HG03097 (cell line): ENCODE measurements at regions not wholly inside any gene's neighbourhood (a gene's known extent, or its start where the extent isn't known, plus 50 kb on each side); places are given as distances from the start of the nearest gene placed in this dataset.

ENCODE experiments used
- ATAC-seq: cut with Tn5 transposase; IDR thresholded peaks from one replicate; pipeline ENCODE4 v1.9.1; 2021; ENCODE audit not compliant: unreplicated experiment, low FRiP score

GRCh38 chr11:122248939-122249338 is 132.9 kb upstream of the BLID start:
- no peak for ATAC-seq

DNA sequence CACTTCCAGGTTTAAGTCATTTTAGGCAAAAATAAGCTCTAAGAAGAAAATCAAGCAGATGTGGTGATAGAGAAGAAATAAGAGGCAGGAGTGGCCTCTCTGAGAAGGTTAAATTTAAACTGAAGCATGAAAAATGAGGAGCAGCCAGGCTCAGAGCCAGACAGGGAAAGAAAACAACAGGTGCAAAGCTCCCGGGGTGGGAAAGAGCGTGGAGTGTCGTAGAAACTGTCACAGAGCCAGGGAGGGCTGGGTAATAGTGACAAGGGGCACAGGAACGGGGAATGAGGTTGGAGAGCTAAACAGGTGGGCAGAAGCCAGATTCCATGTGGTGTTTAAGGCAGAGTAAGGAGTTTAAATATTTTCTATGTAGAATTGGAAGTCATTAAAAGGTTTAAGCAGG is 132.1 kb upstream of the BLID start:
- no peak for ATAC-seq

DNA sequence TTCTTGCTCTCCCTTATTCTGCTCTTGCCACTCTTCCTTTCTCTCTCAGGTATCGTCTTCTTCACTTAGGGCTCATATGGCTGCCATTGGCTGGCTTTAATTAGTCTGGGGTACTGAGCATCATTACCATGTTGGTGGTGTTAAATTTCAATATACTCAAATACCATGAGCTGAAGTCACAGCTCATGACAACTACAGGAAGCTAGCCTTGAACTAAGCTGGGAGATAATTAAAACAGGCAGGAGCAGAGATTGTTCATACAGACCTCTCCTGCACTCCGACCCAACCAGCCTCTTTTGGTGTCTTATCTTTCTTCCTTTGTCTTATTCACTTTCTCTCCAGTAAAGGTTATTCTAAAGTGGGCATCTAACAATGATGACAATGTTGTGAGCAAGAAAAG is 130.9 kb upstream of the BLID start:
- no peak for ATAC-seq

DNA sequence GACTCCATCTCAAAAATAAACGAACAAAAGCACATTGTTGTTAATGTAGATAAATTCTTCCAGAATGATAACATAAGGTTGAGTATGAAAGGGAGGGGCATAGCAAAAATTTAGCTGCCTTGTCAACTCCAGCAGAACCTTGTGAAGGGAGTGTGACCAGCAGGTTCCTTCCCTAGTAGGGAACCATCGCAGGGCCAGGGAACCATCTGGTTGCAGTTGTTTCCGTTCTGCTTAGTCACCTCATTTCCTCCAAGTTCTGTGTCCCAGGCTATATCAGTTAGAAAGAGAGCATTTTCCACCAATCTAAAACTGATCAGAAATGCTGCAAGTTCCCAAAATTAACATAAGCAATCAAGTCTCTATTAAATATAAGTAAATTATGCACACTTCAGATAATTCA is 126.7 kb upstream of the BLID start:
- ATAC-seq = no peak

DNA sequence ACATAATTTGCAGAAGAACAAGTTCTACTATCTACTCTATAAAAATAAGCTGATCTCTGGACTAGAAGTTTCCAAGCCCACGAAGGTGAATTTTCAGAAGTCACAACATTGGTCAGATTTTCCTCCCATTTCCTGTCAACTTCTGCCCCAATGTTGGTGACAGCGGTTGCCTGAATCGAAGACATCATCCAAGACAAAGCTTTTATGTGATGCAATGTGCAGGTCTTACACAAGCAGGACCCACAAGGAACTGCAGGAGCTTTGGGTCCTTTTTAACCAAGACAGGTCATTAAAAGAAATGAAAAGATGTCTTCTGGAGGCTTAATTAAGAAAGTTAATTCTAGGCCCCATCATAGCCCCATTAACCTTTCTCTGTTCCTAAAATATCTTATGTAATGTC is 125.6 kb upstream of the BLID start:
- no peak for ATAC-seq

DNA sequence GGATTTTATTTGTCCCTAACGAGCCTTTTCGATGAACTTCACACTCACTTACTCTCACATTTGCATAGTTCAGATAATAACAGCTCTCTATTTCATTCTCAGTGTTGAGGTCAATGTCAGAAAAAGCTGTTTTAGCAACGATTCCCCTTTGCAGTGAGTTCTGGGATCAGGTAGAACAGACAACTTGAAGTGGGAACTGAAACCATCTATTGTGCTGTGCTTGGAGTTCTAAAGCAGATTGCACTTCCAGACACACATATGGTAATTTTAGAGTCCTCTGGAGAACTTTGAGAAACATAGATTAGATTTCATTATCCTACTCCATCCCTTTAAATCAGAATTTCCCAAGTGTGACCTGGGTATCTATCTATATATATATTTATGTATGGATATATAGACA is 124.6 kb upstream of the BLID start:
- no peak for ATAC-seq

DNA sequence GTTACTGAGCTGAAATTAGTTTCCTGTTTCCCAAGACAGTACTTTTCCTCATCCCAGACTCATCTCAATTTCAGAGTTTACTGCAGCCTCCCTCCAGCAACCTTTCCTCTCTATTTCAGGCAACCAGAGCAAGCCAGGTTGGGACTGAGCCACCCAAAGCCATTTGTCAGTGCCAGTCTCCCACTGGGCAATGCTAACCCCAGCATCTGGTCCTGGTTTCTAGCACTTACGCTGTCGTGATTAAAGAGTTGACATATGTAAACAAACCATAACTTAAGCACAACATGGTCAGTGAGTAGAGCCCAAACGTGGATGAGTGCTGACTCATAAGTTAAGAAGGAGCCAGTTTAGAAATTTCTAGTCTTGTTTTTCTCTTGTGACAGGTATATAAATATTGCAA is 119.6 kb upstream of the BLID start:
- no peak for ATAC-seq

- no peak for ATAC-seq
Measured at GRCh38 chr11:122234780-122235179, 118.8 kb upstream of the BLID start.

GRCh38 chr11:122234257-122234656 is 118.2 kb upstream of the BLID start:
- no peak for ATAC-seq

GRCh38 chr11:122232985-122233384 is 117.0 kb upstream of the BLID start:
- ATAC-seq = no peak

GRCh38 chr11:122230385-122230755 is 114.4 kb upstream of the BLID start:
- no peak for ATAC-seq

DNA sequence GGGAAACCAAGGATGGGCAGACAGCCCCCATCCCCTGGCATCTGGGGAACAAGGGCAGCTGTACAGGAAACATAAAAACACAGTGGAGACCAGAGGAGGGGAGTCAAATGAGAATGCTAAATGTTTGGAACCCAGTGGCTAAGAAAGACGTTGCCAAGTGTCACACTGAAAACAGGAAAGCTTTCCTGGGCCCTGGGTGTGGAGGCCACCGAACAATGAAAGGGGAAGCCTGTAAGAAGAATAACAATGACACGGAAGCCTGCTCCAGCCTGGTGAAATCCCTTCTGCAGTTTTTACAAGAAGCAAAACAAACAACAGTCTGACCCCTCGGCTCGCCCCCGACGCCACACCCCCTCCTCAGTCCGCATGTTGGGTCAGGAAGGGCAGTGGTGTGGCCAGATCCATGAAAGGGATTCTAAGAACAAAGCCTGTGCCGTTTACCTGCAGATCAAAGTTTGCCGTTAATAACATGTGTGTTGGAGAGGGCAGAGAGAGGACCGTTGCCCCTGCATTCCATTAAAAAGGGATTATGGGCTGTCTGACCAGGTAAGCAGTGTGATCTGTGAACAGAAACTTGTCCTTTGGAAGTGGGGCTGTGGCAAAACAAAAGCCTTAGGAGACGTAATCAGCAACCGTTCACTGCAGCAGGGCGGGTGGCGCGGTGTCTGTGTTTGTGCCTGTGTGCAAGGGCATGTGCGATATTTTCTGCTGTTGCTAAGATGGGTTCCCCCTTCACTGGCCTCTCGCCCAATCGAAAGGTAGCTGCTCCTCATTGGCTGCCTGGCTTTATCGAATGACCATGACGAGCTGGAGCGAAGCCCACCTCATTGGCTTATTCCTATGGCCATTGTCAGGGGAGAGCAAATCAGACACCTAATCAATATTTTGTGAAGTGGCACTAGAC is 113.7 kb upstream of the BLID start:
- ATAC-seq = no peak

DNA sequence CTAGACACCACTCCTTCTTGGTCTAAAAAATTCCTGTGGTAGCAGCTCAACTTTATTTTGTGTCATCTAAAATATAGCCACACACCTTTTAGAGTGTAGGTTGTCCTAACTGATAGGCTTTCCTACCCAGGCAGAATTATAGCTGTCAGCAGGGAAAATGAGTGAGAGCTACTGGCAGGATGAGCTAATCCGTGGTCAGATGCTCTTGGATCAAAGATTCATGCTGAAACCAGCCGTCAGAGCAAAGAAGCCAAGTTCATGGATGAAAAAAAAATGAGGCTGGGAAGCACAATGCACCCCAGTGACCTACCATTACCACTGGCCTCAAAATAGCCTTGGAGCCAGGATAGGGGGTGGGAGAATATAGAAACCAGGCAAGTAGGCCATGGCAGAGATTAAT is 113.1 kb upstream of the BLID start:
- no peak for ATAC-seq

- no peak for ATAC-seq
Measured at GRCh38 chr11:122226810-122227379, 110.9 kb upstream of the BLID start.

GRCh38 chr11:122224867-122225266 is 108.9 kb upstream of the BLID start:
- no peak for ATAC-seq

- ATAC-seq = no peak
Measured at GRCh38 chr11:122220321-122220720, 104.3 kb upstream of the BLID start.

DNA sequence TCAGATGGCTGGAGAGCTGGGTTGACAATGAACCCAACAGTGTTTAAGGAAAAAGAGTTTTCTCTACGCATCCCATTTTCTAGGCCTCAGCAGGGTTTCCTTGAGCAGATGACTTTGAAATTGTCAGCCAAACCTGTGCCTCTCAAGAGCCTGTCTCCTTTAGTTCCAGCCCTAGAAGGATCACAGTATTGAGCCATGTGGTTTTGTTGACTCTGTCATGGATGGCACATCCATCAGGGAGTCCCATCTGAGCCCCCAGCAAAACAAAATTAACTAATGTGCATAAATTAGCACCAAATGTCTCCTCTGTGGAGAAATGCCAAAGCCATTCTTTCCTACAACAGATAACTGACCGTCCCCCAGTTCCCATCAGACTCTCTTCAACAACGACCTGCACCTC is 103.8 kb upstream of the BLID start:
- ATAC-seq = no peak

DNA sequence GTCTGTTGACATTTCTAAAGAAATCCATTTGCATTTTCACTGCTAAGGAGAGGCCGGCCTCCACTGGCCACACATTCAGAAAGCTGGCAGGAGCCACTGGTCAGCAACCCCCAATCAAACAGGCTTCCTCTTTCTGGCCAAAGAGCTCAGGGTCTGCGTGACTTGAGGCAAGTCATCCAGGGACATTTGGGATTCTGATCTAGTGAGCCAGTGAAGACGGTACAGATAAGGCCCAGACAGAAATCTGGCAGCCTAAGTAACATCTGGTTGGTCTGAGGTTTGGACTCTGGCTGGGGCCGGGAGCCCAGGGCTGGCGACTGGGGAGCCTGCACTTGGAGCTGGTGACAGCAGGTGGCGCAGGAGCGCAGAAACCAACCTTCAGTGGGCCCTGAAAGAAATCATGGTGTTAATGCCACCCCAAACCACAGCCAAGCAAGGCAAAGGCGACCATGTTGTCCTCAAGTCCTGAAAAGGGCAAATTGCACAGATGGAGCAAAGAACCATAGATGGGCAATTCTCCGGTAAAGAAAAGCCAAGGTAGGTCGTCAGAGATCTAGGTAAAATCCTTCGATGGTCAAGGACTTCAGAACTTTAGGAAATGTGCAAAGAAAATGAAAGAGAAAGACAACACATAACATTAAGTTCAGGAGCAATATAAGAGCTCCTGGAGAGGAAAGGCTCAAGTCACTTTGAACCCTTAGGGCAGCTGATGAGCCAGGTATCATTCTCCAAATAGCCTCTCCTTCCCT is 99.4 kb upstream of the BLID start:
- ATAC-seq = no peak

- no peak for ATAC-seq
Measured at GRCh38 chr11:122214567-122214966, 98.6 kb upstream of the BLID start.

DNA sequence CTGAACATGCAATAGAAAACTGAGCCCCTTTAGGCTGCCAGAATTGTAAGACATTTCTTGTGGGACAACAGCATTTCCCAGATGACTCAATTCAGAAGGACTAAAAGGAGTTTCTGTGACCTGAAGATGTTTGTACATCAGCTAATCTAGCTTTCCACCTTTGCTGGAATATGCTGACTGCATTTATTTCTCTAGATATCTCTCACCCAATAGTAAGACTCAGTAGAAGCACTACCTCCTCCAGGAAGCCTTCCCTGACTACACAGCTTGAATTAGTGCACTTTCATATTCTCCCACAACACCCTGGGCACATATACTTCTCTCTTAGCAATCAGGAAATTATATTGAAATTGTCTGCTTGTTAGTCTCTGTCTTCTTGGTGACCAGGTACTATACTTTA is 98.1 kb upstream of the BLID start:
- ATAC-seq = no peak

GRCh38 chr11:122213171-122213570 is 97.2 kb upstream of the BLID start:
- no peak for ATAC-seq
